ENCODE measurements at regions not wholly inside any gene's neighbourhood (a gene's known extent, or its start where the extent isn't known, plus 50 kb on each side); places are given as distances from the start of the nearest gene placed in this dataset.

- Histone ChIP-seq H3K4me1 (ENCODE audit: insufficient read depth, low read length, poor library complexity, severe bottlenecking) (no peaks in the 10 kb centered on the region), H3K27me3 (replicated peaks; ENCODE audit: insufficient read depth, low read depth, low read length, poor library complexity) (peaks cover 28% of the 10 kb centered on the region), H3K4me3 (ENCODE audit: low read depth, low read length, poor library complexity, severe bottlenecking) (no peak overlapping the region), H3K36me3 (ENCODE audit: insufficient read depth, low read length, poor library complexity, severe bottlenecking) (no peaks in the 10 kb centered on the region), H3K9me3 (ENCODE audit: low read depth, low read length, poor library complexity, severe bottlenecking) (no peaks in the 10 kb centered on the region), H3K27ac (ENCODE audit: low read depth, low read length, poor library complexity, severe bottlenecking) (no peak overlapping the region)
- intact Hi-C loops (cut with micrococcal nuclease; ENCODE audit: unreplicated experiment): no loop called here
- POLR2A ChIA-PET (ENCODE audit: low non-redundant PET): no interaction called here
- CTCF ChIA-PET: no interaction called here
- TF ChIP-seq CTCF (conservative IDR thresholded peaks at IDR 0.05; ENCODE audit: low read depth, low read length) (no peak), EZH2 (IDR thresholded peaks at IDR 0.05; ENCODE audit: borderline replicate concordance, low read depth, low read length, poor library complexity, severe bottlenecking) (no peak)
- BruUV-seq (replicated peaks): no TSS peak
- DNase-seq (ENCODE audit: low spot score): no peak
These were observed 87.3 kb upstream of the ESX1 start for GRCh38 chrX:104342065-104342464.

GRCh38 chrX:104335756-104336155 is 81.0 kb upstream of the ESX1 start:
- ChIA-PET CTCF (no interaction called here), POLR2A (ENCODE audit: low non-redundant PET) (no interaction called here)
- Histone ChIP-seq H3K36me3 (ENCODE audit: insufficient read depth, low read length, poor library complexity, severe bottlenecking) (no peaks in the 10 kb centered on the region), H3K4me3 (ENCODE audit: low read depth, low read length, poor library complexity, severe bottlenecking) (no peak overlapping the region), H3K27me3 (replicated peaks; ENCODE audit: insufficient read depth, low read depth, low read length, poor library complexity) (peaks cover 14% of the 10 kb centered on the region), H3K4me1 (ENCODE audit: insufficient read depth, low read length, poor library complexity, severe bottlenecking) (no peaks in the 10 kb centered on the region), H3K9me3 (ENCODE audit: low read depth, low read length, poor library complexity, severe bottlenecking) (no peaks in the 10 kb centered on the region), H3K27ac (ENCODE audit: low read depth, low read length, poor library complexity, severe bottlenecking) (no peak overlapping the region)
- BruUV-seq (replicated peaks): no TSS peak
- TF ChIP-seq CTCF (conservative IDR thresholded peaks at IDR 0.05; ENCODE audit: low read depth, low read length): no peak
- no peak for TF ChIP-seq EZH2 (IDR thresholded peaks at IDR 0.05; ENCODE audit: borderline replicate concordance, low read depth, low read length, poor library complexity, severe bottlenecking)
- no peak for DNase-seq (ENCODE audit: low spot score)
- intact Hi-C loops (cut with micrococcal nuclease; ENCODE audit: unreplicated experiment): no loop called here

GRCh38 chrX:104334971-104335370 is 80.2 kb upstream of the ESX1 start:
- TF ChIP-seq CTCF (conservative IDR thresholded peaks at IDR 0.05; ENCODE audit: low read depth, low read length) (no peak), EZH2 (IDR thresholded peaks at IDR 0.05; ENCODE audit: borderline replicate concordance, low read depth, low read length, poor library complexity, severe bottlenecking) (no peak)
- ChIA-PET POLR2A (ENCODE audit: low non-redundant PET) (no interaction called here), CTCF (no interaction called here)
- H3K9me3 ChIP-seq (ENCODE audit: low read depth, low read length, poor library complexity, severe bottlenecking): no peaks in the 10 kb centered on the region
- no peak overlapping the region for H3K27ac ChIP-seq (ENCODE audit: low read depth, low read length, poor library complexity, severe bottlenecking)
- H3K4me1 ChIP-seq (ENCODE audit: insufficient read depth, low read length, poor library complexity, severe bottlenecking): no peaks in the 10 kb centered on the region
- no TSS peak for BruUV-seq (replicated peaks)
- peaks cover 11% of the 10 kb centered on the region for H3K27me3 ChIP-seq (replicated peaks; ENCODE audit: insufficient read depth, low read depth, low read length, poor library complexity)
- no peaks in the 10 kb centered on the region for H3K36me3 ChIP-seq (ENCODE audit: insufficient read depth, low read length, poor library complexity, severe bottlenecking)
- no peak overlapping the region for H3K4me3 ChIP-seq (ENCODE audit: low read depth, low read length, poor library complexity, severe bottlenecking)
- intact Hi-C loops (cut with micrococcal nuclease; ENCODE audit: unreplicated experiment): no loop called here
- no peak for DNase-seq (ENCODE audit: low spot score)
